ENCODE measurements at regions not wholly inside any gene's neighbourhood (a gene's known extent, or its start where the extent isn't known, plus 50 kb on each side); places are given as distances from the start of the nearest gene placed in this dataset.

DNA sequence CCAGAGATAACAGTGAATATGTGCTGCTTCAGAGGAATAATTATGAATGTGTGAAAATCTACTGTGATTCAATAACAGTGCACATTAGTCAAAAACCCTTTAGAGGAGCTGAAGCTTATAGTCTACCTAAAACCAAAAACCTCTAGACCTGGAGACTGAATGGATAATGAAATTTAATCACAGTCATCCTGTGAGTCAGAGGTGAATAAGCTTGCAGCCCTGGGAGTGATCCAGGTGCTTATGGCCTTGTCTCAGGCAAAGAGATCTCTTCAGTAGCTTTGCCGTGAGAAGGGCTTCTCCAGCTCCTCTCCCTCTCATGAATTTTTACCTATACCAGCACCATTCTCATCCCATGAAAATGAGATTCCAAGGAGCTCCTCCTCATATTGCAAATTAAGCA lies 81.3 kb upstream of the RGS4 start:
- TF ChIP-seq, protein P1, sequence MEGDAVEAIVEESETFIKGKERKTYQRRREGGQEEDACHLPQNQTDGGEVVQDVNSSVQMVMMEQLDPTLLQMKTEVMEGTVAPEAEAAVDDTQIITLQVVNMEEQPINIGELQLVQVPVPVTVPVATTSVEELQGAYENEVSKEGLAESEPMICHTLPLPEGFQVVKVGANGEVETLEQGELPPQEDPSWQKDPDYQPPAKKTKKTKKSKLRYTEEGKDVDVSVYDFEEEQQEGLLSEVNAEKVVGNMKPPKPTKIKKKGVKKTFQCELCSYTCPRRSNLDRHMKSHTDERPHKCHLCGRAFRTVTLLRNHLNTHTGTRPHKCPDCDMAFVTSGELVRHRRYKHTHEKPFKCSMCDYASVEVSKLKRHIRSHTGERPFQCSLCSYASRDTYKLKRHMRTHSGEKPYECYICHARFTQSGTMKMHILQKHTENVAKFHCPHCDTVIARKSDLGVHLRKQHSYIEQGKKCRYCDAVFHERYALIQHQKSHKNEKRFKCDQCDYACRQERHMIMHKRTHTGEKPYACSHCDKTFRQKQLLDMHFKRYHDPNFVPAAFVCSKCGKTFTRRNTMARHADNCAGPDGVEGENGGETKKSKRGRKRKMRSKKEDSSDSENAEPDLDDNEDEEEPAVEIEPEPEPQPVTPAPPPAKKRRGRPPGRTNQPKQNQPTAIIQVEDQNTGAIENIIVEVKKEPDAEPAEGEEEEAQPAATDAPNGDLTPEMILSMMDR (IDR thresholded peaks at IDR 0.05): no peak
- TF ChIP-seq POLR2A (IDR thresholded peaks at IDR 0.05) (no peak), EP300 (IDR thresholded peaks at IDR 0.05; ENCODE audit: low read depth) (no peak), POLR2AphosphoS5 (IDR thresholded peaks at IDR 0.05) (no peak)

Data from transverse colon (tissue), 4 donors.